ENCODE measurements at regions not wholly inside any gene's neighbourhood (a gene's known extent, or its start where the extent isn't known, plus 50 kb on each side); places are given as distances from the start of the nearest gene placed in this dataset.

GRCh38 chr4:119765951-119766350 is 137.3 kb upstream of the PDE5A start:
- Mint-ChIP-seq H3K27ac (ENCODE audit: unreplicated experiment) (no peak overlapping the region), H3K27me3 (ENCODE audit: low read depth) (no peaks in the 10 kb centered on the region), H3K4me1 (no peaks in the 10 kb centered on the region), H3K9me3 (no peaks in the 10 kb centered on the region), H3K4me3 (no peak overlapping the region), H3K36me3 (ENCODE audit: low read depth) (no peaks in the 10 kb centered on the region)
- DNase-seq (ENCODE audit: low read depth, low spot score): no peak
- no peak for TF ChIP-seq CTCF (conservative IDR thresholded peaks at IDR 0.05)

DNA sequence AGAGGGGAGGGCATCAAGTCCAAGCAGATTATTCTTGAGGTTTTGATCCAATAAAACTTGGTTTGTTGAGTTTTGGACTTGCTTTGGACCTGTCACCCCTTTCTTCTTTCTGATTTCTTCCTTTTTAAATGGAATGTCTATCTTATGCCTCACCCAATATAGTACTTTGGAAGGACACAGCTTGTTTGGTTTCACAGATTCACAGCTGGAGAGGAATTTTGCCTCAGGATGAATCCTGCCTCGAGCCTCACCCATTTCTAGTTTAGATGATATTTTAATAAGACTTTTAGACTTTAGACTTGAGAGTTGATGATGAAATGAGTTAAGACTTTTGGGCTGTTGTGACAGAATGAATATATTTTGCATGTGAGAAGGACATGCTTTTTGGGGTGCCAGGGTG is 136.9 kb upstream of the PDE5A start:
- Mint-ChIP-seq H3K27me3 (ENCODE audit: low read depth) (no peaks in the 10 kb centered on the region), H3K27ac (ENCODE audit: unreplicated experiment) (no peak overlapping the region), H3K4me1 (no peaks in the 10 kb centered on the region), H3K9me3 (no peaks in the 10 kb centered on the region), H3K36me3 (ENCODE audit: low read depth) (no peaks in the 10 kb centered on the region), H3K4me3 (no peak overlapping the region)
- no peak for TF ChIP-seq CTCF (conservative IDR thresholded peaks at IDR 0.05)
- no peak for DNase-seq (ENCODE audit: low read depth, low spot score)

- Mint-ChIP-seq H3K27me3 (ENCODE audit: low read depth) (no peaks in the 10 kb centered on the region), H3K9me3 (no peaks in the 10 kb centered on the region), H3K36me3 (ENCODE audit: low read depth) (no peaks in the 10 kb centered on the region), H3K27ac (ENCODE audit: unreplicated experiment) (no peak overlapping the region), H3K4me1 (no peaks in the 10 kb centered on the region), H3K4me3 (no peak overlapping the region)
- no peak for DNase-seq (ENCODE audit: low read depth, low spot score)
- TF ChIP-seq CTCF (conservative IDR thresholded peaks at IDR 0.05): no peak
Observed at GRCh38 chr4:119763386-119763785, 134.8 kb upstream of the PDE5A start.

GRCh38 chr4:119755599-119755998 is 127.0 kb upstream of the PDE5A start:
- no peak overlapping the region for H3K4me3 Mint-ChIP-seq
- H3K9me3 Mint-ChIP-seq: no peaks in the 10 kb centered on the region
- no peak overlapping the region for H3K27ac Mint-ChIP-seq (ENCODE audit: unreplicated experiment)

DNA sequence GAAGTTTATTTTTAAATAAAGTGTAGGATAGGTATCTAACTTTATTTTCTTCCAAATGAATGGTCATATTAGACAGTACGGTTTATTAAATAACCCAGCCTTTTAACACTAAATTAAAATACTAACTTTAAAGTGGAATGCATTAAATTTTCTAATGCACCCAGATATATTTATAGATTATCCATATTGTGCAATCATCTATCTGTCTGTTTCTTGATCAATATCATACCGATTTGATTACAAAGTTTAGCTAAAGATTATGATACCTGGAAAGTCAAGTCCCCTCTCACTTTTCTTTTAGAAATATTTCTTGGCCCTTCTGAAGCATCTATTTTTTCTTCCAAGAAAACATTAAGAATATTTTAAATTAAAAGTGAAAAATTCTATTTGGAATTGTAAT is 124.3 kb upstream of the PDE5A start:
- no peak for TF ChIP-seq CTCF (conservative IDR thresholded peaks at IDR 0.05)
- Mint-ChIP-seq H3K27me3 (ENCODE audit: low read depth) (no peaks in the 10 kb centered on the region), H3K27ac (ENCODE audit: unreplicated experiment) (no peak overlapping the region), H3K9me3 (no peaks in the 10 kb centered on the region), H3K4me1 (peaks cover 20% of the 10 kb centered on the region), H3K4me3 (no peak overlapping the region), H3K36me3 (ENCODE audit: low read depth) (no peaks in the 10 kb centered on the region)
- DNase-seq (ENCODE audit: low read depth, low spot score): no peak

More at GRCh38 chr4:119755599-119755998, 127.0 kb upstream of the PDE5A start:
- Mint-ChIP-seq H3K27me3 (ENCODE audit: low read depth) (no peaks in the 10 kb centered on the region), H3K4me1 (peaks cover 5% of the 10 kb centered on the region), H3K36me3 (ENCODE audit: low read depth) (no peaks in the 10 kb centered on the region)
- no peak for DNase-seq (ENCODE audit: low read depth, low spot score)
- no peak for TF ChIP-seq CTCF (conservative IDR thresholded peaks at IDR 0.05)

GRCh38 chr4:119750771-119751170 is 122.2 kb upstream of the PDE5A start:
- Mint-ChIP-seq H3K27me3 (ENCODE audit: low read depth) (no peaks in the 10 kb centered on the region), H3K9me3 (no peaks in the 10 kb centered on the region), H3K36me3 (ENCODE audit: low read depth) (no peaks in the 10 kb centered on the region), H3K27ac (ENCODE audit: unreplicated experiment) (peak overlapping the region; percentile 3), H3K4me1 (peaks cover 20% of the 10 kb centered on the region), H3K4me3 (no peak overlapping the region)
- DNase-seq (ENCODE audit: low read depth, low spot score): no peak
- TF ChIP-seq CTCF (conservative IDR thresholded peaks at IDR 0.05): no peak

All from neural crest cell (in vitro differentiated cells).